Anterior cingulate cortex (tissue), 58 donors: ENCODE measurements at regions not wholly inside any gene's neighbourhood (a gene's known extent, or its start where the extent isn't known, plus 50 kb on each side); places are given as distances from the start of the nearest gene placed in this dataset.
A peak's percentile ranks its signal among the peaks of the same experiment; 100 is the strongest.
"Not testable (repeated sequence)": the region's sequence is repeated elsewhere in the genome, so short reads cannot be mapped to it uniquely, and the experiment has no call there.

Source experiments
- DNase-seq, 58 donors: peaks; one replicate each; lab custom pipeline; 2025; lab: John Stamatoyannopoulos, UW

DNA sequence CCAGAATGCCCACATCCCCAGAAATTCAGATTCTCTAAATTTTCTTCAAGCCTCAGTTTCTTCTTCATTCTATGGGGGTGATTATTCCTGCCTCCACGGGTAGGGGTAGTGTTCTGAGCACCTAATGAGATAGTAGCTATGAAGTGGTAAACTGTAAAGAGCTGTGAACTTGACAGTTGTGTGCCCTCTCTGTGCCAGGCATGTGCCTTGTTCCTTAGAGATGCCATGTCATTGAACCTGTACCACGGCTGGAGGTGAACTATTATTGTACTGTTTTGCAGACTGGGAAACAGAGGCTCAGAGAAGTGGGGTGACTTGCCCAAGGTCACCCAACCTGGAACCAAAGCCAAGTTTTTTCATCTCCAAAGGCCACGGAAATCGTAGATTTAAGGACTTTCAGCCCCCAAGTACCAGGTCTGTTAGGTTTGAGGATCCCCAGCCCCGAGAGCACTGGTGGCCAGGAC, 67.7 kb upstream of the SIRPA start:
- no peak for DNase-seq

DNA sequence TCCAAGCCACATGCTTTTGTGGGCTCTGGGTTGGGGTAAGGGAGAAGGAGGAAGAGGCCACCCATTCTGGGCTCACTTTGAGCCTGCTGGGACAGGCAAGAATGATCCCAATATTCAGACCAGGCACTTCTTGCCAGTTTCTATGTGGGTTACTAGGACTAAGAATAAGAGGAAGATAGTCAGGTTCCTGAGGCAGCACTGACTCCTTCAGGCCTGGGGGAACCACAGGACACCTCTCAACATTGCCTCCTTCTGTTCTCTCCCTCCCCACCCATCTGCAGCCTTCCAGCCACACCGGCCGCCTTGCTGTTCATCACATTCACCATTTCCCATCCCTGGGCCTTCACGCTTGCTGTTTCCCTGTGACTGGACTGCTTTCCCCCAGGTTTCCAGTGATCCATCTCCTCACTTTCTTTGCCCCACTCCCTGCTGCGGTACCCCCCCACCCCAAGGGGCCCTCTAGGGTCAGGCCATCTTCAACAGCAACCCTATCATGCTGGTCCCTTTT, 69.2 kb upstream of the SIRPA start:
- DNase-seq: no peak

DNA sequence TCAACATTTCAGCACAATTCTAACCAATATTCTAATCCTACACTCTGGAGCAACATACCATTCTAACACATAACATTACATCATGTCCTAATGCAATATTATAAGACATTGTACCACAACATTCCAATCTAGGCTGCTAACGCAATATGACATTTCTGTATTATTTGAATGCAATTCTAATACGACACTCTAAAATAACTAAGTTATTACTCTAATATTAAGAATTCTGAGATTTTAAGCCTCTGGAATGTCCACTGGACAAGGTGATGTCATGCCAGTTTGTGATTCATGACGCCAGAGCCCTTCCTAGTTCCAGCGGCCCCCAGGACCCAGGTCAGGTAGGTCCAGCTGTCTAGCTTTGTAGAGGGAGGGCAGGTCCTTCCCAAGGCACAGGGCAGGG, 69.7 kb upstream of the SIRPA start:
- DNase-seq: no peak

DNA sequence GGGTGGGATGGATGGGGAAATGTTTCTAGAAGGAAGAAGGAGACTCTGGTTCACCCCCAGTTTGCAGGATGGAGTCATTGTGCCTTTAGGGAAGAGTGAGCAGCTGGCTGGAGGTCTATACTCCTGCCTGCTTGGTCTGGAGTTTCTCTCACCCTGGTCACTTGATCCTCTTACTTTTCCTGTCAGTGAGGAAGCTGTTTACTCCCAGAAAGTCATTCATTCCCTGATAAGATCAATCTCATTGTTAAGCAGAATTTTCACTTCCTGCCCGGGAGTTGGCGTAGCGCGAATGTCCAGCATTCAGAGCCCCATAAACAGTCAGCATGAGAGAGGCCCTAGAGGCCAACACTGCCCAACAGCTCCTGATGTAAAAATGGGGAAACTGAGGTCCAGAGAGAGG, 70.4 kb upstream of the SIRPA start:
- no peak for DNase-seq

DNA sequence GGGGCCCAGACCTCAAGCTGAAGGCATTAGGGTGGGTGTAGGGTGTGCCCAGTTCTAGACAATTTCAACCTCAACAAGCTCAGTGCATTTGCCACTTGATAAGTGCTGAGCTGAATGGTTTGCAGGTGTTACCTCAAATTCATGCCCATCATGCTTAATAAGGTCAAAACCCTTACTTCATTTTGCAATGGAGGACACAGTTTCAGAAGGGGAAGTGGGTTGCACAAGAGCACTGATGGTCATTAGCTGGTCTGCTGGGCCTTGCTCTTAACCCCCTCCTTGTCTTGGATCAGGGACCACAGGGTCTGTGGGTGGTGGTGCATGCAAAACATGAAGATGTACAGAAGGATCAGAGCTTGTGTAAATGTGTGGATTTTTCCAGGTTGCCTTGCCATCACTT, 71.0 kb upstream of the SIRPA start:
- no peak for DNase-seq

DNA sequence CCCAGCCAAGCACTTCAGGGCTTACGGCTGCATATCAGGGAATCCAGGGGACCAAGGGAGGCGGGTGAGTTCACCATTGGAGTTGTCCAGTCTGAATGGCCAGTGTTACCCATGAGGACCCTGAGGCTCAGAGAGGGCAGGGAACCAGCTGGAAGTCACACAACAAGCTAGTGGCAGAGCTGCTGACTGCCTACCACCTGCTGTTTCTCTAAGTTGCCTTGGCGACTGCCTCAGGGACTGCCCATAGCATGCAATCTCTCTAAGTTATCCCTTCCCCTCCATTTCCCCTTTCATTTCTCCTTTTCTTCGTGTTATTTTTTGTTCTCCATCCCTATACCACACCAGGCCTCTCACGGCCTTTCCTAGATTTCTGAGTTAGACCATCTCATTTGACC, 71.8 kb upstream of the SIRPA start:
- no peak for DNase-seq

DNA sequence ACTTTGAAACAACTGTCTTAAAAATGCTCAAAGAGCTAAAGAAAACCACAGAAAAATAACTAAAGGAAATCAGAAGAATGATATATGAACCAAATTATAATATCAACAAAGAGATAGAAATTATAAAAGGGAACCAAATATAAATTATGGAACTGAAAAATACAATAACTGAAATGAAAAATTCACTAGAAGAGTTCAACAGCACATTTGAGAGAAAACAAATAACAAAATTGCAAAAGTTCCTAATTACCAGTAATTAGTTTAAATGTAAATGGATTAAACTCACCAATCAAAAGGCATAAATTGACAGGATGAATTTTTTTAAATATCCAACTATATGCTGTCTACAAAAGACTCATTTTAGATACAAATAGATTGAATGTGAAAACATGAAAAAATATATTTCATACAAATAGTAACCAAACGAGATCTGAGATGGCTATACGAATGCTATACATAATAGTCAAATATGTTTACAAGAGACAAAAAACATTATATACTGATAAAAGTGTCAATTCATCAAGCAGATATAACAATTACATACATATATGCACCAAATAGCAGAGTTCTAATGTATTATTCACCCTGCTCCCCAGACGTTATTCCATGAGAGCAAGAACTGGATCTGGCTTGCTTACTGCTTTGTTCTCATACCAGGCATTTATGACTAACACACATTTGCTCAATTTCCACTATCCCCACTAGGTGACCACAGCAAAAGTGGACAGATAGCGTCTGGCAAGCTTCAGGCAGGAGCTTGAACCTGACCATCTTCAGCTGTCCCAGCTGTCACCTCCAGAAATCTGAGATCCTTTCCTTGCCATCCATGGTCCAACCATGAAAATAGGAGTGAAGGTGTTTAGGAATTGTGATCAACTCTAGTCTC, 72.4 kb upstream of the SIRPA start:
- no peak for DNase-seq

DNA sequence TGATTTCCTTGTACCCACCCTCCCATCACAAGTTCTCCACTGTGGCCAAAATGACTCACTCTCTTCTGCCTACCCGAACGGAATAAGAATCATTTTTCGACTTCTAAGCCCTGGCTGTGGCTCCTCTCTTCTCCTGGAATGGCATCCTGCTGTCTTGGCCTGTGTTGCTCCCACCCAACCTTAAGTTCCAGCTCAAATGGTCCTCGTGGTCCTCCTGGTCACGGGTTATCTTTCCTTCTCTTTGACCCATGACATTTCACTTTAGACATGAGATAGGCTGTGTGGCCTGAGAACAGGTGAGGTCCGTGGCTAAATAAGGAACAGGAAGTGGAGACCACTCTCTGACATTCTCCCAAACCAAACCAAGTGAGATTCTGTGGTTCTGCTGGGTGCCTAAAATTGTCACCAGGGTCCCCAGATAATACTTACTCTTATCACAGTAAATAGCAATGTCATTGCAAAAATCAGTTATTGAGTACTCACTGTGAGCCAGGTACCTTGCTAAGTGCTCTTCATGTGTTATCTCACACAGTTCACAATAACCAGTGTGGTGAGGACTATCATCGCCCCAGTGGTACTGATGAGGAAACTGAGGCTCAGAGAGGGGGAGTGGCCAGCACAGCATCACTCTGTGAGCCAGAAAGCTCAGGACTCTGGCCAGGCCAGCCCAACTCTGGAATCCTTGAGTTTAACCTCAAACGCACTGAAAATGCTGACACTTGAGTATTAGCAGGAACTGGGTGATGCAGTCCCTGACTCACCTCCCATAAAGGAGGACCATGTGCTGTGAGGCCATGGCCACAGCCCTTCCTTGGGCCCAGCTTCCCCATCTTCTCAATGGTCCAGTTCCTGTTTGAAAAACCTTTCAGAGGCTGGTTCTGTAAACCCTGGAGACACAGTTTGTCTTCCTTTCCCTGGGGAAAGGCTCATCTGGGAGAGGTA, 74.8 kb upstream of the SIRPA start:
- peak in 1 of 58 donors; percentile 32 for DNase-seq

DNA sequence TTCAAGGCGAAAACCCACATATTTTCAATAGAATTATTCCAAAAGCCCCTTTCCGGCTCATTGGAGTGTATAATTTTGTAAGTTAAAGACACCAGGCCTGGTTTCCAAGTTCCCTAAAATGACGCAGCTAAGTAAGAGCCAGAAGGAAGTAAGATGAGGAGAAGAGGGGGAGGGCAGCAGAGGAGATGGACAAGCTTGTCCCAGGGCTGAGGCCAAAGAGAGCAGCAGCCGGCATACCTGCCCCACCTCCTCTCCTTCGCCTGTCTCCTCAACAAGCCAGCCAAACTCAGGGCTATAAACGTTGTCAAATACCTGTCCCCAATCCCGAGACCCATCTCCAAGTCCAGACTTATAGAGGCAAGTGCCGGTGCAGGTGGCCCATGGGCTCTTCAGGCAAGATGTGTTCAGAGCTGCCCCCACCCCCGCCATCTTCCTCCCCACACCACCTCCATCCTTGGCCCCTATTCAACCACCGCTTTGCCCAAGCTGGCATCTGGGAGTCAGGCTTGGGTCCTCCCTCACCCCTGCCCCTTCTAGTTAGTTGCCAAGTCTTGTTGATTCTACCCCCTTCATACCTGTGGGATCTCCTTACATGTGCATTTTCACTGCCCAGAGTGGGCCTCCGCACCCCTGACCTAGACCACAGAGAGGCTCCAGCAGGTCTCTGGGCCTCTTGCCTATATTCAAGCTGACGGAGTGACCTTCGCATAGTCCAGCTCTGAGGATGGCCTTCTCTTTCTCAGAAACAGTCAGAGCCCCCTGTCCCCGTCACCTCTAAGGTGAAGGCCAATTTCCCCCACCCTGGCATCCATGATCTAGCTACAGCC, 75.7 kb upstream of the SIRPA start:
- peak in 6 of 58 donors; percentile 20 to 68 (median 30) for DNase-seq

DNA sequence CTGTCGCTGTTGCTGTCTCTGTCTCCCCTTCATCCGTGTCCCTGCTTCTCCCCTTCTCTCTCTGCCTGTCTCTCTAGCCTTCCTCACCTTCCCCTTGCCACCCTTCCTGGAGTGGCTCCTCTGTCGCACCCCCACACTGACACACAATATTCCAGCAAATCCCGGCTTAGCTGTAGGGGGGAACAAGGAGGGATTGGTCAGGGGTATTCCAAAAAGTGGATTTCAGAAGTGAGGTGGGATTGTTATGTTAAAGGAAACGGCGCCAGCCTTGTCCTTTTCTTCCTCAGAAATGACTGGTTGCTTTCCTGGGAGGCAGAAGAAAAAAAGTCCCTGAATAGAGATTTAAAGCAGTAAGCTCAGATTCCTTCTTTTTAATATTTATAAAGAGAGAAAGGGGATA, 76.3 kb upstream of the SIRPA start:
- DNase-seq: peak in 1 of 58 donors; percentile 23

DNA sequence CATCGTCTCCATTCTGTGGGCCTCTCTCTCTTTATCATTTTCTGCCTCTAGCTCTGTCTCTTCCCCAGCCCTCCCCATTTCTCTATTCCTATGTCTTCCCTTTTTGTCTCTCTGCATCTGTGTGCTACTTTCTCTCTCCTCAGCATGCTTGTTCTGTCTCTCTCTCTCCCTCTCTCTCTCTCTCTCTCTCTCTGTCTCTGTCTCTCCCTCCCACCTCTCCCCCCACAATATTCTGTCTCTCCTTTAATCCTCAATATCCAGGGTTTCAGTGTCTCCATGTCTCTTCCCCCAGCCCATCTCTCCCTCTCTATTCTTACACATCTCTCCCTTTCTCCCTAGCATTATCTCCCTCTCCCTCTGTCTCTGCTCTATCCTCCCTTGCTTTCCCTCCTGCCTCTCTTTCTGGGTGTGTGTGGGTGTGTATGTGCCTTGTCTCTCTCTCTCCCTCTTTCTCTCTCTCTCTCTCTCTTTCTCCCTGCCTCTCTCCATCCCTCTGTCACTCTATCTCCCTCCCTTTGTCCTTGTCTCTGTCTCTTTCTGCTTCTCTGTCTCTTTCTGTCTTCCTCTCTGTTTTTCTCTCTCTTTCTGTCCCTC, 76.9 kb upstream of the SIRPA start:
- DNase-seq: no peak

DNA sequence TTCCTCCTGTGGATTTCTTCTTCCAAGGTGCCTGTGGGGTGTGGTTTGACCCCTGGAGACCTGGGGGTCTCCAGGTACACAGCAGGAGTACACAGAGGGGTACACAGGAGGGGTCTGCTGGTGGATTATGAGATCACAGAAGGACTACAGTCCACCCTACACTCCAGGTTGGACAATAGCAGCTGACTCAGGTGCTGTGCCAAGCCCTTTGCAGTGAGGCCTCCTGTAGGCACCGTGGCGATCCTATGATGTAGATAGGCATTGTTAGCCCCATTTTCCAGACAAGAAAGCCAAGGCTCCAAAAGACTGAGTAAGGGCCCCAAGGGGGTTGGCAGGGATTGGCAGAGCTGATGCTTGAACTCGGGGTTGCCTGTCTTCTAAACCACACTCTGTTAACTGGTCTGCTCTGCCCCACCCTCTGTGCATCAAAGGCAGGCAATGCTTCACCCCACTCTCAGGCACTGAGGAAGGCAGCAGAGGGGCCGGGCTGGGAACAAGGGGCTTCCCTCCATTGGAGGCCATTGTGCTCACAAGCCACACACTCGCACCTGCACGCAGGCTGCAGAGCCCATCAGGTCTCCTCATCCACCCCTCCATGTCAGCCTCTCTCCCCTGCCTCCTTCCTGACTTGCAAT, 77.5 kb upstream of the SIRPA start:
- DNase-seq: no peak

DNA sequence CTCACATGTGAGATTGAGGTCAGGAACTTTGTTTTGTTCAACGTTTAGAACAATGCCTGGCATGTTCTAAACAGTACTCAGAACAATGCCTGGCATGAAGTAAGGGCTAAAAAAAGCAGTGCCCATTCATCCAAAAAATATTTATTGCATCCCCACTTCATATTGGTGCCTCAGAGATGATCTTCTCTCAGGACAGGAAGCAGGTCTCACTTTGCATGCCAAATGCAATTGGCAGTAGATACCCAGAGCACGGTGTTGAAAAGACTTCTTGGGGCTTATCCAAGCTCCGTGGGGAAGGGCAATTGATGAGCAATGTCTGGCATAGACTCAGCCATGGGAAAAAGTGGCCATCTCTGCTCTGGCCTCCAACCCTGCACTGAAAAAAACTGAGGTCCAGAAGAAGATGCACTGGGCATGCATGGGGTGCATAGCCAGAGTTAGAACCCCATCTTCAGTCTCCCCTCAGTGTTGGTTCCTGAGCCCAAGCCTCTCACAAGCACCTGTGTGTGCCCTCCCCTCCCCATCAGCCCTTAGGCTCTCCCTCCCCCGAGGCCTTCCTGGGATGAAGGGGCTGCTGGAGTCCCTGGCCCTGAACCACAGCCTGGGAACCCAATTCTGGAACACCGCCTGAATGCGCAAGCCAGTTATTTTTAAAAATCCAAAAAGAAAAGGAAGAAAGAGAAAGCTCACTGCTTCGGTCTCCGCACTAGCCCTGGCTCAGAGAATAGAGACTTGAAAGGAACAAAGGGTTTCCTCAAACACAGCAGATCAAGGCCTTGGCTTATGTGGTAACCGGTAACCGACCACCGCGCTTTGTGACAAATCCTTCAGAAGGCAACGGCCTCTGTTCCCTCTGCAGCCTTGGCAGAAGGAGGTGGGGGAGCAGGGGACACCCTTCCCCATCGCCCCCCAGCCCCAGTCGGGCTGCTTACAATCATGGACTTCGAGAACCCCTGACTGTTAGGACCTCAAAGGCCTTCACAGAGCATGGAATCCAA, 78.5 kb upstream of the SIRPA start:
- peak in 43 of 58 donors; percentile 26 to 87 (median 69) for DNase-seq

DNA sequence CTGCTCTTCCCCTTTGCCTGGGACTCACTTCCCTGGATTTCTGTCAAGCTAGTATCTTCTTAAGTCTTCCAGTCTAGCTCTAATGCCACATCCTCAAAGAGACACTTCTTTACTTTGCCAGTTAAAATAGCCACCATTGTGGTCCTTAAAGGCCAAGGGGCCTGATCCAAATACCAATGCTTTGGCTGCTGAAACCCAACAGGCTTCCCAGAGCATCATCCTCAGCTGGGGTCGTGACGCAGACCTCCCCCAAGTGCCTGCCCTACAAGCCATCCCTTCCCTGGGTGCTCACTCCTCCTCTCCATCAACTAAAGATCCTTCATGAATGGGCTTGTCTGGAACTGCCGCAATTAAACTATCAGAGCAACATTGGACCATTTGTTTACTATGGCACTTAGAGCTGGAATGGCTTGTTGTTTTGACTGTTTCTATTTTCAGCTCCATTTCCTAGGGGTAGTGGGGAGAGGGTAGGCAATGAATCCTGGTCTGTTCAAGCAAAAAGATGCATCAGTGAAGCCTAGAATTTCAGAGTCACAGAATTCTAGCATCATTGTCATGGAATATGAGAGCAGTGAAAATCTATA, 79.6 kb upstream of the SIRPA start:
- peak in 9 of 58 donors; percentile 21 to 56 (median 32) for DNase-seq

DNA sequence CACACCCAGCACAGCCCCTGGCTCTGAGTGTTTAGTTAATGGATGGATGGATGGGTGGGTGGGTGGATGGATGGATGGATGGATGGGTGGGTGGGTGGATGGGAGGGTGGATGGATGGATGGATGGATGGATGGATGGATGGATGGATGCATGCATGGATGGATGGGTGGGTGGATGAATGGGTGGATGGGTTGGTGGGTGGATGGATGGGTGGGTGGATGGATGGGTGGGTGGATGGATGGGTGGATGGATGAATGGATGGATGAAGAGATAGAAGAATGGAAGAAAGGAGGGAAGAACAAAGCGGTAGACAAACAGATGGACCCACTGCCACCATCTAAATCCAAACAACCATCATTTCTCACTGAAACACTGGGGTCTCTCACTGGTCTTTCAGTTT, 80.3 kb upstream of the SIRPA start:
- not testable (repeated sequence) for DNase-seq

DNA sequence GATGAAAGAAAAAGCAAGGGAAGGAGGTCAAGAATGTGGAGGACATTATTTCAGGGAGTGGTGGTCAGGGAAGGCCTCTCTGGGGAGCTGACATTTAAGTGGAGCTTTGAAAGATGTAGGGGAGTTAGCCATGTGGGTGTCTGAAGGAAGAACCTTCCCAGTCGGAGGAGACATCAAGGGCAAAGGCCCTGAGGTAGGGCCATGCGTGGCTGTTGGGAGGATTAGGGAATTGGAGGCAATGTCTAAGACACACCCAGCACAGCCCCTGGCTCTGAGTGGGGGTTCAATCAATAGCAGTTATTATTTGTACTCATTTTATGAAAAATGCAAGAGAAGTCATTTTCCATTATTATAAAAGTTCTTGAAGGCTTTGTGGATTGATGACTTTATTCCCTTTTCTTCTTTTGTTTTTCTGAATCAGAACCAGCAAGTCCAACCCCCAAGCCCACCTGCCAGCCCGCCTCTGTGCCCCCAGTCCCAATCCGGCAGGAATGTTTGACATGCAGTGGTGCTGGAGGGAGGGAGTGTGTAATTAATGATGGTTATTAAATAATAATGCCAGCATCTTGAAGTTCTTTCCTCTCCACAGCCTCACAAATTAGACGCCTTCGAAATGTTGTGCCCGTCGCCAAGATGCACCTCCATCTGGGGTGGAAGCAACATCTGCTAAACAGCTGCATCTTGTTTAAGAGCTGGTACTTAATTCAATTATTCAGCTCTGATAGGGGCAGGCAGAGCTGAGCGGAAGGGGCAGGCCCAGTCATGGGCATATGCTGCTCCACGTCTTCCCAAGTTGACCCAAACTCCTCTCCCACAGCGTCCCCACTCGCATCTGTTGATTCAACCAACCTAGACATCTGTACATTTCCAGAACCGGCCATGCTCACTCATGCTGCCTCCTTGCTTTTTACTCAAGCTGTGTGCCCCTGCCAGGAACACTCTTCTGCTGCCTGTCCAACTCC, 81.3 kb upstream of the SIRPA start:
- DNase-seq: no peak
